HEK293 (cell line): ENCODE measurements at regions not wholly inside any gene's neighbourhood (a gene's known extent, or its start where the extent isn't known, plus 50 kb on each side); places are given as distances from the start of the nearest gene placed in this dataset.

ENCODE experiments used
- BCL11A ChIP-seq: fragments of 450-650 bp; formaldehyde crosslinking; IDR thresholded peaks from 2 replicates; pipeline ENCODE4 v1.5.1; 2016; ENCODE audit warnings: low read depth, missing biosample characterization, missing genetic modification characterization
- TSHZ1 ChIP-seq: fragments of 450-650 bp; formaldehyde crosslinking; IDR thresholded peaks from 2 replicates; pipeline ENCODE4 v1.5.1; 2016; ENCODE audit warnings: missing biosample characterization, missing genetic modification characterization, borderline replicate concordance
- ZBTB7A ChIP-seq: fragments of 450-650 bp; formaldehyde crosslinking; IDR thresholded peaks from 2 replicates; pipeline ENCODE4 v1.5.1; 2016; ENCODE audit warnings: low read depth, missing biosample characterization, missing genetic modification characterization
- ZNF501 ChIP-seq: fragments of 450-650 bp; formaldehyde crosslinking; IDR thresholded peaks from 2 replicates; pipeline ENCODE4 v1.5.1; 2016; ENCODE audit warnings: missing biosample characterization, missing genetic modification characterization
- ZNF777 ChIP-seq: fragments of 450-650 bp; formaldehyde crosslinking; IDR thresholded peaks from 2 replicates; pipeline ENCODE4 v1.5.1; 2017; ENCODE audit warnings: missing biosample characterization, missing genetic modification characterization, borderline replicate concordance

GRCh38 chr12:125786143-125786542, 720.9 kb downstream of the AACS start:
- TF ChIP-seq TSHZ1 (tag by site-specific recombination) (no peak), ZNF501 (tag by site-specific recombination) (no peak), ZBTB7A (tag by site-specific recombination) (no peak), ZNF777 (tag by site-specific recombination) (no peak), BCL11A (tag by site-specific recombination) (no peak)
